ENCODE measurements at regions not wholly inside any gene's neighbourhood (a gene's known extent, or its start where the extent isn't known, plus 50 kb on each side); places are given as distances from the start of the nearest gene placed in this dataset.

- TF ChIP-seq, protein P1, sequence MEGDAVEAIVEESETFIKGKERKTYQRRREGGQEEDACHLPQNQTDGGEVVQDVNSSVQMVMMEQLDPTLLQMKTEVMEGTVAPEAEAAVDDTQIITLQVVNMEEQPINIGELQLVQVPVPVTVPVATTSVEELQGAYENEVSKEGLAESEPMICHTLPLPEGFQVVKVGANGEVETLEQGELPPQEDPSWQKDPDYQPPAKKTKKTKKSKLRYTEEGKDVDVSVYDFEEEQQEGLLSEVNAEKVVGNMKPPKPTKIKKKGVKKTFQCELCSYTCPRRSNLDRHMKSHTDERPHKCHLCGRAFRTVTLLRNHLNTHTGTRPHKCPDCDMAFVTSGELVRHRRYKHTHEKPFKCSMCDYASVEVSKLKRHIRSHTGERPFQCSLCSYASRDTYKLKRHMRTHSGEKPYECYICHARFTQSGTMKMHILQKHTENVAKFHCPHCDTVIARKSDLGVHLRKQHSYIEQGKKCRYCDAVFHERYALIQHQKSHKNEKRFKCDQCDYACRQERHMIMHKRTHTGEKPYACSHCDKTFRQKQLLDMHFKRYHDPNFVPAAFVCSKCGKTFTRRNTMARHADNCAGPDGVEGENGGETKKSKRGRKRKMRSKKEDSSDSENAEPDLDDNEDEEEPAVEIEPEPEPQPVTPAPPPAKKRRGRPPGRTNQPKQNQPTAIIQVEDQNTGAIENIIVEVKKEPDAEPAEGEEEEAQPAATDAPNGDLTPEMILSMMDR (conservative IDR thresholded peaks at IDR 0.05; ENCODE audit: low read depth, low read length): no peak
- TF ChIP-seq SMC3 (IDR thresholded peaks at IDR 0.05; ENCODE audit: low read depth, low read length): no peak
These were observed 586.4 kb downstream of the TAF11L14 start for GRCh38 chr5:18220631-18221030.

Data from IMR-90 (cell line).